DND-41 (cell line): ENCODE measurements at regions not wholly inside any gene's neighbourhood (a gene's known extent, or its start where the extent isn't known, plus 50 kb on each side); places are given as distances from the start of the nearest gene placed in this dataset.

ENCODE experiments used
- EZH2 ChIP-seq: IDR thresholded peaks from 3 replicates; pipeline ENCODE4 v1.6.1; 2012; ENCODE audit warnings: borderline replicate concordance, low read depth, mild to moderate bottlenecking, moderate library complexity, low read length, inconsistent platforms; ENCODE audit not compliant: severe bottlenecking
- TF ChIP-seq, protein P1 (sequence below): IDR thresholded peaks from 2 replicates; pipeline ENCODE4 v1.5.1; 2012; ENCODE audit warnings: borderline replicate concordance, low read length, moderate library complexity, mild to moderate bottlenecking; ENCODE audit not compliant: poor library complexity, severe bottlenecking; ENCODE audit errors: extremely low read depth

DNA sequence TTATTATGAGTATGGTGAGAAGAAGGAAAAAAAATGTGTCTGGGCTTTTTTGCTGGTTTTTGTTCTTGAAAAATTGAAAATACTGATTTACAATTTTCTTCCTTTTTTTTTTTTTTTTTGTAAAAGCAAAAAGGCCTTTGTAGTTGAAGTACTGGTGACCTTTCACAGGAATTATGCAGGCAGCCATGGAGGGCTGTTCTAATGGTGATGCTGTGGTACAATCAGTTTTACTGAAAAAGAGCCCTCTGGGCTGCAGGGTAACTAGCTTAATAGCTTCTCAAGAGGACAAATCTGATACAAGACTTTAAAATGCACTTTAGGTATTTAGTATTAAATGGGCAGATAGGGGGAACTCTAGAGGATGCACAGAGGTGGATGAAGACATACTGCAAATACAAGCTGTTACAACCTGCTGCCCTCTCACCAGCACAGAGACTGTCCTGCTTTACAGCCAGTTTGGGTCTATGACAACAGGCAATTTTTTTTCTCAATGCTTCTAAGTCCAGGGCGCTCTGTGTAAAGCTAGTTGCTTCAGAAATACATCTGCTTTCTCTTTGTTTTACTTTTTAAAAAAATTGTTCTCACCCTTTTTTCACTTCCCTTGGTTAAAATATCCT lies 61.6 kb upstream of the HS3ST5 start:
- TF ChIP-seq, protein P1, sequence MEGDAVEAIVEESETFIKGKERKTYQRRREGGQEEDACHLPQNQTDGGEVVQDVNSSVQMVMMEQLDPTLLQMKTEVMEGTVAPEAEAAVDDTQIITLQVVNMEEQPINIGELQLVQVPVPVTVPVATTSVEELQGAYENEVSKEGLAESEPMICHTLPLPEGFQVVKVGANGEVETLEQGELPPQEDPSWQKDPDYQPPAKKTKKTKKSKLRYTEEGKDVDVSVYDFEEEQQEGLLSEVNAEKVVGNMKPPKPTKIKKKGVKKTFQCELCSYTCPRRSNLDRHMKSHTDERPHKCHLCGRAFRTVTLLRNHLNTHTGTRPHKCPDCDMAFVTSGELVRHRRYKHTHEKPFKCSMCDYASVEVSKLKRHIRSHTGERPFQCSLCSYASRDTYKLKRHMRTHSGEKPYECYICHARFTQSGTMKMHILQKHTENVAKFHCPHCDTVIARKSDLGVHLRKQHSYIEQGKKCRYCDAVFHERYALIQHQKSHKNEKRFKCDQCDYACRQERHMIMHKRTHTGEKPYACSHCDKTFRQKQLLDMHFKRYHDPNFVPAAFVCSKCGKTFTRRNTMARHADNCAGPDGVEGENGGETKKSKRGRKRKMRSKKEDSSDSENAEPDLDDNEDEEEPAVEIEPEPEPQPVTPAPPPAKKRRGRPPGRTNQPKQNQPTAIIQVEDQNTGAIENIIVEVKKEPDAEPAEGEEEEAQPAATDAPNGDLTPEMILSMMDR: no peak
- TF ChIP-seq EZH2: no peak
